GM12892 (cell line): ENCODE measurements at regions not wholly inside any gene's neighbourhood (a gene's known extent, or its start where the extent isn't known, plus 50 kb on each side); places are given as distances from the start of the nearest gene placed in this dataset.

Experiments
- POLR2A ChIP-seq: IDR thresholded peaks from 2 replicates; pipeline ENCODE4 v1.6.1; 2011; ENCODE audit warnings: low read depth, low read length, control low read depth
- POLR2AphosphoS5 ChIP-seq: IDR thresholded peaks from 2 replicates; pipeline ENCODE4 v1.6.1; 2011; ENCODE audit warnings: low read depth, low read length, control low read depth

DNA sequence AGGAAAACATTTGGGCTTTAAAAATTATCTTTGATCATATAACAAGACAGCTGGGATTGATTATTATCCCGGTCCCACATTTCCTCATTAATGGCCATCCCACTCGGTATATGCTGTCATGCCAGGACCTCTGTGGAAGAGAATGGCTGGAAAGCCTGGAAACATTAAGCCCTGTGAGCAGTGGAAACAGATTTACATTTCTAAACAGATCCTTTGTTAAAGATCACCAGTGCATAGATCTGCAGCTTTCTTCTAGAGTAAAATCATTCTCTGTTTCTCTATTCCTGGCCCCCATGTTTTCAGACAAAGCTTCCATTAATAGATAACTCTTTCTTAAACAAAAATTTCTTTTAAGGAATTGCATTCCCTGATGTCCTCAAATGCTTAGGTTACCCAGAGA, 152.2 kb downstream of the CAVIN4 start:
- TF ChIP-seq POLR2A (no peak), POLR2AphosphoS5 (no peak)
